ENCODE measurements at regions not wholly inside any gene's neighbourhood (a gene's known extent, or its start where the extent isn't known, plus 50 kb on each side); places are given as distances from the start of the nearest gene placed in this dataset.

DNA sequence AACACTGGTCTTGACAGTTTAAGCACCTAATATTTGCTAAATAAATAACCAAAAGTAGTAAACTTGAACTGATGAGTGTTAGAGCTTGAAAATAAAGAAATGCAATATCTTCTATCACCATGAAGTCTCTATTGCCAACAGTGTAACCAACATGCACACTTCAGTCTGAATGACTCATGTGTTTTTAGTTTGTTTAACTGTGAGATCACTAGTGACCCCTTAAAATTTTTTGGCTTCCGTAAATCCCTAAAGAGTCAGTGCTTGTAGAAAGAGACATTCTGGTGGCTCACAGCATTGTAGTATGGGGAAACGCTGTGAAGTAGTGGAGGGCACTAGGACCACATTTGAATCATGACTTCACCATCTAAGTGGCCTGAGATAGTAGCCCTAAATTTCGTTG, 341.1 kb downstream of the PMP22 start:
- no peak for TF ChIP-seq JUND (IDR thresholded peaks at IDR 0.05; ENCODE audit: low read depth)
- in situ Hi-C loops (cut with HindIII; ENCODE audit: low pct_unique_long_range_greater_than_20kb, low sequenced_read_pairs): no loop called here
- no peak for DNase-seq (ENCODE audit: low read depth in 1 of 2, low spot score in 1 of 2)

DNA sequence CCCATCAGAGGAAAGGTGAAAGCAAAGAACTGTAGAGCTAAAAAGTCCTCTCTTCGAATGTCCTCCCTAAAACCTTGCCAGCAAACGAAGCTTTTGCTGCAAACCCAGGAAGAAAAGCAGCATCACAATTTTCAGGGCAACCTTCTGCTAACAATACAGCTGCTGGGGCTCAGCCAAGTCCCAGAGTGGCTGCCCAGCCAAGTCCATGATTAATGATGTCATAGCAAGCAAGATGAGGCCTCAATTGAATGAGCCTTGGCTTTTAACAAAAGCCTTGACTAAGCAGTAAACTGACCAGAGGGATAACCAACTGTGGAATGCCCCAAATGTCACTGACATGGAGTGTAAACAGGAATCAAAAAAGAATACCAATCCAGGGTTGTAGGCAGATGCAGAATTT, 342.7 kb downstream of the PMP22 start:
- no peak for TF ChIP-seq JUND (IDR thresholded peaks at IDR 0.05; ENCODE audit: low read depth)
- DNase-seq (ENCODE audit: low read depth in 1 of 2, low spot score in 1 of 2): no peak
- in situ Hi-C loops (cut with HindIII; ENCODE audit: low pct_unique_long_range_greater_than_20kb, low sequenced_read_pairs): no loop called here

DNA sequence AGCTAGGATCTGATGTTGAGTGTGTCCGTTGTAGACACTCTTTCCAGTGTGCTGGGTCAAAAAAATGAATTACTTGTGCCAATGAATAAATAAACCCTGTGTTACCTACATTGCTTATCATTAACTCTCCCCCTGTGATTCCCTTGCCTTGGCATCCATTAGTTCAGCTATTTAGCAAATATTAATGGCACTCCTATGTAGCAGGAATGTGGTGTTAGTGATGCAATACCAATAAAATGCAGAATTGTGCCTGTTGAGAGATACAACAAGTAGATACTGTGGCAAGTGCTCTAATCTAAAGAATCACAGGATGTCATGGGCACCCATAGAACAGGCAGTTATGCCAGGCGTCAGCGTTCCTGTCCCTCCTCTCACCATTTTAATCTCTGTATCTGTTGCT, 343.2 kb downstream of the PMP22 start:
- in situ Hi-C loops (cut with HindIII; ENCODE audit: low pct_unique_long_range_greater_than_20kb, low sequenced_read_pairs): no loop called here
- no peak for TF ChIP-seq JUND (IDR thresholded peaks at IDR 0.05; ENCODE audit: low read depth)
- DNase-seq (ENCODE audit: low read depth in 1 of 2, low spot score in 1 of 2): no peak

DNA sequence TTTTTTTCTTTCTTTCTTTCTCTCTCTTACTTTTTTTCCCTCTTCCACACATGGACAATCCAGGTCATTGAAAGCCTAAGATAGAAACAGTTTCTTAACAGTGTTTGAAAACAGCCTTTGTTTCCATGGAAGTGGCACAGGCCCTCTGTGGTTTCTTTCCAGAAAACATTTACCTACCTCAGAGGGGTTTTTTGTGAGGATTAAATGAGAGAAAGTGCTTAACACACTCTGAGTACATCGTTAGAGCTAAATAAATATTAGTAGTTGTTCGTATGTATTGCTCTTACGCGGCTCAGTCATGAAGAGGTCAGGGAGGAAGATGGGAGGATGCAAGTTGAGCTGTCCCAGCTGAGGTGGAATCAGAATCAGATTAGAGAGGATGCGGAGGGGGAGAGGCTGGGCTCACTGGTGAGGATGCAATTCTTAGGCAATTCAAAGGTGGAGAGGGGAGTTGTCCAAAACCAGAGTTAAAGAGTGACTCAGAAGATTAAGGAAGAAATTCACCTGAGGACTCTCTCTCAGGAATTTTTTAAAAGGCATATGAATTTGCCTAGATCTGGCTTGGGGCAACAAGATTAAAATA, 345.4 kb downstream of the PMP22 start:
- TF ChIP-seq JUND (IDR thresholded peaks at IDR 0.05; ENCODE audit: low read depth): no peak
- in situ Hi-C loops (cut with HindIII; ENCODE audit: low pct_unique_long_range_greater_than_20kb, low sequenced_read_pairs): no loop called here
- no peak for DNase-seq (ENCODE audit: low read depth in 1 of 2, low spot score in 1 of 2)

DNA sequence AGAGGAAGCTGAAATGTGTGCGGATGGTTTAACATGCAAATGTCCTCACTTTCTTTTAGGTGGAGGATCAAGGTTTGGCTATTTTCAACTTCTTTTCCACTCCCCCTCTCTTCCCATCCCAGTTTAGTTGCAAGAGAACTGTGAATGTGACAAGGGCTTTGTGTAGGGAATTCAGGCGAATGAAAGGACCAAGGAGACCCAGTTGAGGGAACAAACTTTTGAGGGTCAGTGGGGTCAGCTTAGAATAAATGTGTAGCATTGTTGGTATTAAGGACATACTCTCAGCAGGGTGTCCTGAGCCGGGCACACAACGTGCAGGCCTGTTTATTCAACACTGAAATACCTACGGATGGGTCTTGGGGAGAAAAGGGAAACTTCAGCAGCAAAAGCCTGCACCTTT, 346.0 kb downstream of the PMP22 start:
- DNase-seq (ENCODE audit: low read depth in 1 of 2, low spot score in 1 of 2): no peak
- TF ChIP-seq JUND (IDR thresholded peaks at IDR 0.05; ENCODE audit: low read depth): no peak
- in situ Hi-C loops (cut with HindIII; ENCODE audit: low pct_unique_long_range_greater_than_20kb, low sequenced_read_pairs): no loop called here

DNA sequence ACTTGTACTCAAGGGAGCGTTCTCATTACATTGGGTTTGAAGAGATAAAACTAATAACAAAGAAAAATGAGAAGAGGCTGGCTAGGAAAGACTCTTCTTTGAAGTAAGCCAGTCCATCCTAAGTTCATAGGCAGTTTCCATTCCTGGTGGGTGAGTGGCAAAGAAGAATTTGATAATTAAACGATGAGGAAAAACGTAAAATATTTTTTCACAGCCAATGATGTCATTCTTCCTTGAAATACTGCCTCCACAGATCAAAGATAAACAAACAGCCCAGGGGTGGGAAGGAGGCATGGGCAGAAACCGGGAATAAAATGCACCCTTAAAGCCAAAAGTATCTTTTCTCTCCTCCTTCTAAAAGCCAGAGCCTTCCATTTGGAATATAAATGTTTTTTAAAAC, 346.6 kb downstream of the PMP22 start:
- no peak for DNase-seq (ENCODE audit: low read depth in 1 of 2, low spot score in 1 of 2)
- TF ChIP-seq JUND (IDR thresholded peaks at IDR 0.05; ENCODE audit: low read depth): no peak
- in situ Hi-C loops (cut with HindIII; ENCODE audit: low pct_unique_long_range_greater_than_20kb, low sequenced_read_pairs): no loop called here

DNA sequence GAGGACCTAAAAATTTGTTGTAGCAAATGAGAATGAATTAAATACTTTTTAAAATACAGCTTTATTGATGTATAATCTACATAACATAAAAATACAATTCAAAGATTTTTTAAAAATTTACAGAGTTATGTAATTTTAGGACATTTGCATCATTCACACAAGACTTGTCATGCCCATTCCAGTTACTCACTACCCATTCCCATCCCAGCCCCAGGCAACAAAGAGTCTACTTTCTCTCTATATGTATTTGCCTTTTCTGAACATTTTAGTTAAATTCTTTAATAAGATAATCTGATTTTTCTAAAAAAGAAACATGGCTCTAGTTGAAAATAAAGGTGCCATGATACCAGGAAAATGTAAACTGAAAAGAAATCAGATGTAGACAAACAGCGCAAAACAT, 354.2 kb downstream of the PMP22 start:
- no peak for TF ChIP-seq JUND (IDR thresholded peaks at IDR 0.05; ENCODE audit: low read depth)
- in situ Hi-C loops (cut with HindIII; ENCODE audit: low pct_unique_long_range_greater_than_20kb, low sequenced_read_pairs): no loop called here
- no peak for DNase-seq (ENCODE audit: low read depth in 1 of 2, low spot score in 1 of 2)

DNA sequence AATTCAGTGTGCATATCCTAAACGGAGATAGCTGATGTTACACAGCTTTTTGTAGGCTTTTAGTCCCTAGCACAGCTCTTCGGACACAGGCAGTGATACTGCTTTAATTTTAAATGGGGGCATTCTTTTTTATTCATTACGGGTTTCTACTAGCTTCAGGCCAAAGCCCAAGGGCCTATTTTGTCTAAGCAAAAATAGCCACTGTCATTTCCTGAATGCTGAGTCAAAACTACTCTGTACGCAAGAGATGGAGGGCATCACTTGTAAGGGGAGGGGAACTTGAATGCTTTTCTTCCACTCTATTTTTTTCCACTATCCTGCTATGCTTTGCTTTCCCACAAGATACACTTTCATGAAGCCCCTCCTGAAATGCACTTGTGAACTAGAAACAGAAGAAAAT, 360.7 kb downstream of the PMP22 start:
- no peak for DNase-seq (ENCODE audit: low read depth in 1 of 2, low spot score in 1 of 2)
- in situ Hi-C loops (cut with HindIII; ENCODE audit: low pct_unique_long_range_greater_than_20kb, low sequenced_read_pairs): no loop called here
- TF ChIP-seq JUND (IDR thresholded peaks at IDR 0.05; ENCODE audit: low read depth): no peak

DNA sequence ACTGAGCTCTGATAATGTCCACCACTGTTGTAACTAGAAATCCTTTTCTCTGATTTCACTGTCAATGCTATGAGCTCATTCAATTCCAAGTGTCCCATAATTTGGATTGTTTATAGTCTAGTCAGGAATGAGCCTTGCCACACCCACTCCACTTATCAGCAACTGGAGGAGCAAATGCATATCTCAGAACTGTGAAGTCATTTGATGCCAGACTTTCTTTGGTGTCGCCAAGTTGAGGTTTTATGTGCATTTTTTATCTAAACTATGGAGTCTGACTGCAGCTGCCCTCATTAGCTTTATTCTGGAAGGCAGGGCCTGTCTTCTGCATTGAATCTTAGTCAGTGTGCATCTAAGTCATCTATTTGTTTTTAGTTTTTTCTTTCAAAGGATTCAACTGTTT, 361.3 kb downstream of the PMP22 start:
- TF ChIP-seq JUND (IDR thresholded peaks at IDR 0.05; ENCODE audit: low read depth): no peak

DNA sequence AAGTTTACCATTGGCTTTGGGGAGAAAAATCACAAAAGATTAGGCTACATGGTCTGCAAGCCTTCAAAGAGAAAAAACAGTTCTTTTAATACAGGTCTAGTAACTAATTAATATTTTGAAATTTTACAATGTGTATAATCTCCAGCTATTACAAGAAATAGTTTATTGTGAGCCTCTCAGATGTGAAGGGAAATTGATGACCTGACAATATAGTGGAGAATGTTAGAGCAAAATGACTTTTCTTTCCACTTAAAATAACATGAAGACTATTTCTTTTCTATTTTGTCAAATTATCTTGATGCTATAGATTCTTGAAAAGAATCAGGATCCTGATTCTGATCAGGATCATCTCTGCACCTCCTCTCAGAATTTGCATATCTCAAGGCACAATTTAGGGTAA, 362.3 kb downstream of the PMP22 start:
- DNase-seq (ENCODE audit: low read depth in 1 of 2, low spot score in 1 of 2): no peak

More for the DNA sequence above, 361.3 kb downstream of the PMP22 start:
- in situ Hi-C loops (cut with HindIII; ENCODE audit: low pct_unique_long_range_greater_than_20kb, low sequenced_read_pairs): no loop called here
- no peak for DNase-seq (ENCODE audit: low read depth in 1 of 2, low spot score in 1 of 2)

DNA sequence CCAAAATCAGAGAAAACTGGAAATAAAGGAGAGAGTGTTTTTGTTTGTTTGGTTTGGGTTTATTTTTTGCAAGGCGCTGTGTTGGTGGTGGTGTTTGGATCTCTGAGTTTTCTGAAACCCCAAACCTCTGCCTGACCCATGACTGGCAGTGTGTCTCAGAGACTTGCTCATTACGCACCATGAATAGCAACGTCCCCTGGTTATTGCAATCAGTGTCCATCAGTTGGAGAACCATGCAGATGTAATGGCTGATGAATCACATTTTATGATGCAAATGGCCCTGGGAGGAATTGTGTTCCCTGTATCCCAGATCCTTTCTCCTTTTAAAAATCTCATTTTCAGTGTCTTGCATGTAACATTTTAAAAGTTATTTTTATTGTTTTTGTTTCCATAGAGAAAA, 362.8 kb downstream of the PMP22 start:
- no peak for TF ChIP-seq JUND (IDR thresholded peaks at IDR 0.05; ENCODE audit: low read depth)
- in situ Hi-C loops (cut with HindIII; ENCODE audit: low pct_unique_long_range_greater_than_20kb, low sequenced_read_pairs): no loop called here
- DNase-seq (ENCODE audit: low read depth in 1 of 2, low spot score in 1 of 2): no peak

More for the DNA sequence above, 362.3 kb downstream of the PMP22 start:
- in situ Hi-C loops (cut with HindIII; ENCODE audit: low pct_unique_long_range_greater_than_20kb, low sequenced_read_pairs): no loop called here
- no peak for TF ChIP-seq JUND (IDR thresholded peaks at IDR 0.05; ENCODE audit: low read depth)

DNA sequence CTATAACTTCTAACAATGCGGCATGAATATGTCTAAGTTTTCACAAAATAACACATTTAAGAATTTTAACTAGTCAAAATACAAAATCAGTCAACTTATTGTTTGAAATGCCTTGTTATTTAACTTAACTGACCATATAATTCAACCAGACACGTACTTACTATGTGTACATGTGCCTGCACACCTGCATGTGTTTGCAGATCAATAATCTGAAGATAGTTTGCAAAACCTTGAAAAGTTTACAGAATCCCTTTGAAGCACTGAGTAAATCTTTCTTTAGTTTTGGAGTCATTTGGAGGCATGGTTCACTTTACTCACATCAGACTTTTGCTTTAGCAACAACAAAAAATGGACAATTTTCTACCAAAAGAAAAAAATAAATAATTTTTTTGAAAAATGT, 363.8 kb downstream of the PMP22 start:
- DNase-seq (ENCODE audit: low read depth in 1 of 2, low spot score in 1 of 2): no peak
- in situ Hi-C loops (cut with HindIII; ENCODE audit: low pct_unique_long_range_greater_than_20kb, low sequenced_read_pairs): no loop called here
- no peak for TF ChIP-seq JUND (IDR thresholded peaks at IDR 0.05; ENCODE audit: low read depth)

DNA sequence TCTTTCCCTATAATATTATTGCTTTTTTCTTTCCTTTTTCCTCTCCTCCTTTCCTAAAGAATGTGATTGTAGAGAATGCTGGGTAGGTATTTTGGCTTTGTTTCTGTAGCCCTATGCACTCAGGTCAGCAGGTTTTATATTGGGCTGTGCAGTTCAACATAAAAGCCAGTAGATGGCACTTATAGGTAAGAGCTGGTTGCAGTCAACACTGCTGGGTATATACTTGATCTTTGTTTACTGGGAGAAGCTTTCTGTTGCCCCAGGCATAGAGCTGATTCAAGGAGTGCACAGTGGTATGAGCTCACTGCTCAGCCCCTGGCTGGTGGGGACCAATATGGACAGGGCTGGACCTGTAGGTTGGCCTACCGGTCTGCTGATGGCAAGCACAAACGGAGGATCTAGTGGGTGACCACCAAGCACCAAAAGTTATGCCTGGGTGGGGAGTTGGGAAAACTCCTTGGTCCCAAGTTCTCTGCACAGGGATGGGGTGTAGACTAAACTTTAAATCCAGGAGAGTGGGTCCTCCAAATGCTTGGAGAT, 378.9 kb downstream of the PMP22 start:
- no peak for TF ChIP-seq JUND (IDR thresholded peaks at IDR 0.05; ENCODE audit: low read depth)
- in situ Hi-C loops (cut with HindIII; ENCODE audit: low pct_unique_long_range_greater_than_20kb, low sequenced_read_pairs): no loop called here
- peak in 1 of 2 experiments; percentile 30 for DNase-seq (ENCODE audit: low read depth in 1 of 2, low spot score in 1 of 2)

DNA sequence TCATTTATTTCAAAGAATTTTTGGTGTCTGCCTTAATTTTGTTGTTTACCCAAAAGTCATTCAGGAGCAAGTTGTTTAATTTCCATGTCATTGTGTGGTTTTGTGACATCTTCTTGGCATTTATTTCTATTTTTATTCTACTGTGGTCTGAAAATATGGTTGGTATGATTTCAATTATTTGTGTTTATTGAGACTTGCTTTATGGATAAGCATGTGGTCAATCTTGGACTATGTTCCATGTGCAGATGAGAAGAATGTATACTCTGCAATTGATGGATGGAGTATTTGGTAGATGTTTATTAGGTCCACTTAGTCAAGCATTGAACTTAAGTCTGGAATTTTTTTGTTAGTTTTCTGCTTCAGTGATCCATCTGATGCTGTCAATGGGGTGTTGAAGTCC, 383.0 kb downstream of the PMP22 start:
- TF ChIP-seq JUND (IDR thresholded peaks at IDR 0.05; ENCODE audit: low read depth): no peak
- DNase-seq (ENCODE audit: low read depth in 1 of 2, low spot score in 1 of 2): no peak
- in situ Hi-C loops (cut with HindIII; ENCODE audit: low pct_unique_long_range_greater_than_20kb, low sequenced_read_pairs): no loop called here
